ENCODE measurements at regions not wholly inside any gene's neighbourhood (a gene's known extent, or its start where the extent isn't known, plus 50 kb on each side); places are given as distances from the start of the nearest gene placed in this dataset.

GRCh38 chr15:58308742-58309355, 122.9 kb upstream of the LIPC start:
- Histone ChIP-seq H3K27me3 (ENCODE audit: control insufficient read depth in 4 of 4, insufficient read depth in 4 of 4, low read length in 3 of 4) (no peaks in the 10 kb centered on the region), H3K9me3 (ENCODE audit: control insufficient read depth in 4 of 4, low read length in 3 of 4) (no peaks in the 10 kb centered on the region), H3K36me3 (ENCODE audit: control insufficient read depth in 4 of 4, insufficient read depth in 3 of 4, low read depth in 1 of 4, low read length in 3 of 4) (no peaks in the 10 kb centered on the region), H3K9ac (ENCODE audit: low read depth in 1 of 2, low read length in 2 of 2) (no peak overlapping the region), H3K4me3 (ENCODE audit: low read depth in 1 of 3, low read length in 3 of 3) (no peak overlapping the region), H3K27ac (ENCODE audit: low read depth in 1 of 2, low read length in 2 of 2) (no peak overlapping the region), H3K4me1 (ENCODE audit: control insufficient read depth in 4 of 4, insufficient read depth in 4 of 4, low read length in 3 of 4) (peaks cover 9 to 33% (median 14%) of the 10 kb centered on the region in 4 donors)
- WGBS, result 96% methylated on average over 10 of the region's 10 CpGs
- TF ChIP-seq RAD21 (IDR thresholded peaks at IDR 0.05) (peak in 1 of 2 donors; percentile 7), MAX (IDR thresholded peaks at IDR 0.05) (no peak)
- no peak for DNase-seq (ENCODE audit: low spot score)

- WGBS, result 76% methylated on average over 20 of the region's 20 CpGs
- TF ChIP-seq RAD21 (IDR thresholded peaks at IDR 0.05), result peak in 1 of 2 donors; percentile 3
- TF ChIP-seq FOXA1 (IDR thresholded peaks at IDR 0.05), result no peak
- H3K27ac ChIP-seq (ENCODE audit: low read depth in 1 of 2, low read length in 2 of 2), result no peak overlapping the region
- no peak overlapping the region for H3K4me3 ChIP-seq (ENCODE audit: low read depth in 1 of 3, low read length in 3 of 3)
- no peaks in the 10 kb centered on the region for H3K36me3 ChIP-seq (ENCODE audit: control insufficient read depth in 4 of 4, insufficient read depth in 3 of 4, low read depth in 1 of 4, low read length in 3 of 4)
- DNase-seq (ENCODE audit: low spot score), result no peak
- no peak overlapping the region for H3K9ac ChIP-seq (ENCODE audit: low read depth in 1 of 2, low read length in 2 of 2)
- H3K4me1 ChIP-seq (ENCODE audit: control insufficient read depth in 4 of 4, insufficient read depth in 4 of 4, low read length in 3 of 4), result peaks cover 9 to 28% (median 14%) of the 10 kb centered on the region in 4 donors
- H3K9me3 ChIP-seq (ENCODE audit: control insufficient read depth in 4 of 4, low read length in 3 of 4), result no peaks in the 10 kb centered on the region
- no peaks in the 10 kb centered on the region for H3K27me3 ChIP-seq (ENCODE audit: control insufficient read depth in 4 of 4, insufficient read depth in 4 of 4, low read length in 3 of 4)
These were observed 121.5 kb upstream of the LIPC start for GRCh38 chr15:58309963-58310928.

GRCh38 chr15:58311556-58311955, 120.2 kb upstream of the LIPC start:
- no peak for DNase-seq (ENCODE audit: low spot score)
- Histone ChIP-seq H3K36me3 (ENCODE audit: control insufficient read depth in 4 of 4, insufficient read depth in 3 of 4, low read depth in 1 of 4, low read length in 3 of 4) (no peaks in the 10 kb centered on the region), H3K4me1 (ENCODE audit: control insufficient read depth in 4 of 4, insufficient read depth in 4 of 4, low read length in 3 of 4) (peaks cover 5 to 24% (median 12%) of the 10 kb centered on the region in 4 donors), H3K4me3 (ENCODE audit: low read depth in 1 of 3, low read length in 3 of 3) (no peak overlapping the region), H3K27me3 (ENCODE audit: control insufficient read depth in 4 of 4, insufficient read depth in 4 of 4, low read length in 3 of 4) (no peaks in the 10 kb centered on the region), H3K9ac (ENCODE audit: low read depth in 1 of 2, low read length in 2 of 2) (no peak overlapping the region), H3K27ac (ENCODE audit: low read depth in 1 of 2, low read length in 2 of 2) (no peak overlapping the region), H3K9me3 (ENCODE audit: control insufficient read depth in 4 of 4, low read length in 3 of 4) (no peaks in the 10 kb centered on the region)
- TF ChIP-seq RXRA (IDR thresholded peaks at IDR 0.05) (no peak), CTCF (IDR thresholded peaks at IDR 0.05; ENCODE audit: low read depth, low read length, missing input control) (no peak), SP1 (IDR thresholded peaks at IDR 0.05) (no peak), NR2F2 (IDR thresholded peaks at IDR 0.05) (no peak), EGR1 (IDR thresholded peaks at IDR 0.05; ENCODE audit: low read depth in 2 of 2) (no peak)
- WGBS, result 95% methylated on average over 4 of the region's 4 CpGs

- 90% methylated on average over 5 of the region's 5 CpGs for WGBS
- DNase-seq (ENCODE audit: low spot score), result no peak
- H3K9ac ChIP-seq (ENCODE audit: low read depth in 1 of 2, low read length in 2 of 2), result no peak overlapping the region
- H3K36me3 ChIP-seq (ENCODE audit: control insufficient read depth in 4 of 4, insufficient read depth in 3 of 4, low read depth in 1 of 4, low read length in 3 of 4), result no peaks in the 10 kb centered on the region
- TF ChIP-seq REST (IDR thresholded peaks at IDR 0.05) (no peak), EGR1 (IDR thresholded peaks at IDR 0.05; ENCODE audit: low read depth in 2 of 2) (no peak), HNF4A (conservative IDR thresholded peaks at IDR 0.05) (no peak), RAD21 (IDR thresholded peaks at IDR 0.05) (no peak), FOXA1 (IDR thresholded peaks at IDR 0.05) (no peak), ATF3 (IDR thresholded peaks at IDR 0.05) (no peak), JUND (IDR thresholded peaks at IDR 0.05) (no peak), GABPA (IDR thresholded peaks at IDR 0.05 in 1 of 2, conservative IDR thresholded peaks at IDR 0.05 in 1 of 2) (no peak), TAF1 (conservative IDR thresholded peaks at IDR 0.05) (no peak), HNF4G (IDR thresholded peaks at IDR 0.05) (no peak)
- H3K9me3 ChIP-seq (ENCODE audit: control insufficient read depth in 4 of 4, low read length in 3 of 4), result no peaks in the 10 kb centered on the region
- H3K27me3 ChIP-seq (ENCODE audit: control insufficient read depth in 4 of 4, insufficient read depth in 4 of 4, low read length in 3 of 4), result no peaks in the 10 kb centered on the region
- H3K4me3 ChIP-seq (ENCODE audit: low read depth in 1 of 3, low read length in 3 of 3), result no peak overlapping the region
- no peak overlapping the region for H3K27ac ChIP-seq (ENCODE audit: low read depth in 1 of 2, low read length in 2 of 2)
- peaks cover 2 to 20% (median 8%) of the 10 kb centered on the region in 4 donors for H3K4me1 ChIP-seq (ENCODE audit: control insufficient read depth in 4 of 4, insufficient read depth in 4 of 4, low read length in 3 of 4)
These were observed 119.8 kb upstream of the LIPC start for GRCh38 chr15:58312031-58312430.

Data from liver (tissue), 8 donors.